NCI-H1436 (cell line): ENCODE measurements at regions not wholly inside any gene's neighbourhood (a gene's known extent, or its start where the extent isn't known, plus 50 kb on each side); places are given as distances from the start of the nearest gene placed in this dataset.
A peak's percentile ranks its signal among the peaks of the same experiment; 100 is the strongest.
"Not testable (repeated sequence)": the region's sequence is repeated elsewhere in the genome, so short reads cannot be mapped to it uniquely, and the experiment has no call there.

Source experiments
- DNase-seq: peaks from one replicate; lab custom pipeline; 2025; lab: John Stamatoyannopoulos, UW

- no peak for DNase-seq
Observed at GRCh38 chr1:238649200-238649599, 737.2 kb upstream of the CHRM3 start.

- no peak for DNase-seq
Observed at GRCh38 chr1:238648751-238649150, 737.6 kb upstream of the CHRM3 start.

GRCh38 chr1:238648296-238648695 lies 738.1 kb upstream of the CHRM3 start:
- DNase-seq: no peak

- DNase-seq: no peak
Observed at GRCh38 chr1:238647877-238648276, 738.5 kb upstream of the CHRM3 start.

GRCh38 chr1:238642231-238642630 lies 744.1 kb upstream of the CHRM3 start:
- DNase-seq: no peak

- DNase-seq: no peak
Observed at GRCh38 chr1:238639861-238640260, 746.5 kb upstream of the CHRM3 start.

GRCh38 chr1:238628110-238628509 lies 737.4 kb upstream of the ZP4 start:
- DNase-seq: no peak

- peak; percentile 16 for DNase-seq
Observed at GRCh38 chr1:238624776-238625175, 734.1 kb upstream of the ZP4 start.

- no peak for DNase-seq
Observed at GRCh38 chr1:238621405-238621804, 730.7 kb upstream of the ZP4 start.

- no peak for DNase-seq
Observed at GRCh38 chr1:238619652-238620051, 728.9 kb upstream of the ZP4 start.

GRCh38 chr1:238611406-238611805 lies 720.7 kb upstream of the ZP4 start:
- no peak for DNase-seq

GRCh38 chr1:238608144-238608543 lies 717.4 kb upstream of the ZP4 start:
- no peak for DNase-seq

GRCh38 chr1:238606896-238607295 lies 716.2 kb upstream of the ZP4 start:
- no peak for DNase-seq

GRCh38 chr1:238606457-238606856 lies 715.7 kb upstream of the ZP4 start:
- DNase-seq: no peak

- no peak for DNase-seq
Observed at GRCh38 chr1:238604357-238604756, 713.6 kb upstream of the ZP4 start.

- DNase-seq: not testable (repeated sequence)
Observed at GRCh38 chr1:238601604-238602003, 710.9 kb upstream of the ZP4 start.

GRCh38 chr1:238596703-238597102 lies 706.0 kb upstream of the ZP4 start:
- DNase-seq: no peak

GRCh38 chr1:238592621-238593020 lies 701.9 kb upstream of the ZP4 start:
- DNase-seq: no peak

GRCh38 chr1:238589843-238590435 lies 699.2 kb upstream of the ZP4 start:
- DNase-seq: no peak

GRCh38 chr1:238582816-238583215 lies 692.1 kb upstream of the ZP4 start:
- DNase-seq: no peak

- DNase-seq: no peak
Observed at GRCh38 chr1:238581332-238581731, 690.6 kb upstream of the ZP4 start.

GRCh38 chr1:238568735-238569134 lies 678.0 kb upstream of the ZP4 start:
- DNase-seq: no peak

- DNase-seq: no peak
Observed at GRCh38 chr1:238562341-238562740, 671.6 kb upstream of the ZP4 start.

- no peak for DNase-seq
Observed at GRCh38 chr1:238558746-238559145, 668.0 kb upstream of the ZP4 start.

- no peak for DNase-seq
Observed at GRCh38 chr1:238558156-238558555, 667.4 kb upstream of the ZP4 start.
